GM12878 (cell line): ENCODE measurements at regions not wholly inside any gene's neighbourhood (a gene's known extent, or its start where the extent isn't known, plus 50 kb on each side); places are given as distances from the start of the nearest gene placed in this dataset.

ENCODE experiments used
- GABPA ChIP-seq: IDR thresholded peaks from 2 replicates; pipeline ENCODE4 v1.6.1; 2014; ENCODE audit warnings: antibody characterized with exemption, low read depth, mild to moderate bottlenecking, inconsistent platforms
- POLR2A ChIP-seq: IDR thresholded peaks from 2 replicates; pipeline ENCODE4 v1.6.1; 2011; ENCODE audit warnings: low read depth, mild to moderate bottlenecking, low read length
- SP1 ChIP-seq: IDR thresholded peaks from one replicate; pipeline ENCODE4 v1.6.1; 2011; ENCODE audit warnings: low read depth, low read length
- TAF1 ChIP-seq: IDR thresholded peaks from 2 replicates; pipeline ENCODE4 v1.6.1; 2011; ENCODE audit warnings: mild to moderate bottlenecking, low read depth, low read length, borderline replicate concordance
- TCF12 ChIP-seq: IDR thresholded peaks from 2 replicates; pipeline ENCODE4 v1.6.1; 2011; ENCODE audit warnings: low read depth, mild to moderate bottlenecking, low read length

GRCh38 chr6:4603291-4603690 lies 172.9 kb upstream of the CDYL start:
- TF ChIP-seq TCF12 (no peak), POLR2A (no peak), GABPA (no peak), SP1 (no peak), TAF1 (no peak)
